Mesenchymal stem cell (in vitro differentiated cells and primary cell): ENCODE measurements at regions not wholly inside any gene's neighbourhood (a gene's known extent, or its start where the extent isn't known, plus 50 kb on each side); places are given as distances from the start of the nearest gene placed in this dataset.
"Not testable (repeated sequence)": the region's sequence is repeated elsewhere in the genome, so short reads cannot be mapped to it uniquely, and the experiment has no call there.

ENCODE experiments used
- DNase-seq: peaks from one replicate; pipeline ENCODE4 v3.0.0-alpha.2; 2013
- H2AFZ ChIP-seq: one replicate; pipeline ENCODE4 v1.6.1; 2013; ENCODE audit warnings: low read depth, mild to moderate bottlenecking, control low read depth, inconsistent platforms, low read length, moderate library complexity
- H2AK5ac ChIP-seq: 2 replicates; pipeline ENCODE4 v1.6.1; 2013; ENCODE audit warnings: low read length, moderate library complexity, mild to moderate bottlenecking, inconsistent platforms; ENCODE audit not compliant: severe bottlenecking
- H2BK120ac ChIP-seq: one replicate; pipeline ENCODE4 v1.6.1; 2013; ENCODE audit warnings: low read depth, mild to moderate bottlenecking, inconsistent platforms, low read length, moderate library complexity
- H2BK12ac ChIP-seq, 2 experiments: one replicate each; pipeline ENCODE4 v1.6.1; 2013; ENCODE audit warnings: inconsistent platforms in 2 of 2, low read length in 2 of 2, mild to moderate bottlenecking in 2 of 2, moderate library complexity in 2 of 2, control low read depth in 1 of 2
- H2BK15ac ChIP-seq: one replicate; pipeline ENCODE4 v1.6.1; 2013; ENCODE audit warnings: mild to moderate bottlenecking, low read depth, inconsistent platforms; ENCODE audit not compliant: poor library complexity, severe bottlenecking
- H2BK5ac ChIP-seq: 2 replicates; pipeline ENCODE4 v1.6.1; 2013; ENCODE audit warnings: low read depth, mild to moderate bottlenecking, low read length, control low read depth, inconsistent platforms; ENCODE audit not compliant: poor library complexity, severe bottlenecking
- H3K14ac ChIP-seq, 2 experiments: one replicate each; pipeline ENCODE4 v1.6.1; 2013; ENCODE audit warnings: inconsistent platforms in 2 of 2, low read length in 2 of 2, control low read depth in 1 of 2, mild to moderate bottlenecking in 1 of 2, moderate library complexity in 1 of 2
- H3K18ac ChIP-seq, 2 experiments: one replicate each; pipeline ENCODE4 v1.6.1; 2013; ENCODE audit warnings: inconsistent platforms in 2 of 2, low read length in 2 of 2, control low read depth in 1 of 2, low read depth in 1 of 2, mild to moderate bottlenecking in 1 of 2
- H3K23ac ChIP-seq, 2 experiments: one replicate each; pipeline ENCODE4 v1.6.1; 2013; ENCODE audit warnings: inconsistent platforms in 2 of 2, low read length in 2 of 2, mild to moderate bottlenecking in 2 of 2, moderate library complexity in 2 of 2, control low read depth in 1 of 2
- H3K27ac ChIP-seq: 2 replicates; pipeline ENCODE4 v1.5.1; 2013; ENCODE audit warnings: mild to moderate bottlenecking, moderate library complexity, low read length, control low read depth, inconsistent platforms; ENCODE audit not compliant: poor library complexity, severe bottlenecking
- H3K27me3 ChIP-seq, 2 experiments: 2 replicates each; pipeline versions ENCODE4 v1.6.1 to v1.7.0; 2013; ENCODE audit warnings: low read length in 2 of 2, mild to moderate bottlenecking in 2 of 2, moderate library complexity in 2 of 2, control low read depth in 1 of 2, inconsistent platforms in 1 of 2; ENCODE audit not compliant: control insufficient read depth in 1 of 2, insufficient read depth in 1 of 2
- H3K36me3 ChIP-seq, 2 experiments: 2 replicates each; pipeline versions ENCODE4 v1.6.1 to v1.7.0; 2013; ENCODE audit warnings: low read length in 2 of 2, control low read depth in 1 of 2, inconsistent platforms in 1 of 2, low read depth in 1 of 2, mild to moderate bottlenecking in 1 of 2; ENCODE audit not compliant: insufficient read depth in 2 of 2, control insufficient read depth in 1 of 2
- H3K4ac ChIP-seq, 2 experiments: one replicate each; pipeline ENCODE4 v1.6.1; 2013; ENCODE audit warnings: inconsistent platforms in 2 of 2, low read length in 2 of 2, mild to moderate bottlenecking in 2 of 2, moderate library complexity in 2 of 2, control low read depth in 1 of 2, low read depth in 1 of 2
- H3K4me1 ChIP-seq: 2 replicates; pipeline ENCODE4 v1.6.1; 2013; ENCODE audit warnings: low read depth, low read length, control low read depth; ENCODE audit not compliant: control insufficient read depth, insufficient read depth
- H3K4me2 ChIP-seq: 2 replicates; pipeline ENCODE4 v1.6.1; 2013; ENCODE audit warnings: low read length, mild to moderate bottlenecking, inconsistent platforms; ENCODE audit not compliant: poor library complexity, severe bottlenecking
- H3K4me3 ChIP-seq, 2 experiments: 2 replicates each; pipeline versions ENCODE4 v1.5.1 to v1.7.0; 2013; ENCODE audit warnings: low read length in 2 of 2, mild to moderate bottlenecking in 2 of 2, control low read depth in 1 of 2, low read depth in 1 of 2; ENCODE audit not compliant: insufficient read depth in 1 of 2
- H3K79me1 ChIP-seq: replicated peaks from 2 replicates; pipeline ENCODE4 v1.6.1; 2013; ENCODE audit warnings: mild to moderate bottlenecking, control low read depth, low read length, inconsistent platforms; ENCODE audit not compliant: poor library complexity, severe bottlenecking
- H3K9ac ChIP-seq: 2 replicates; pipeline ENCODE4 v1.7.0; 2013; ENCODE audit warnings: mild to moderate bottlenecking, low read length, moderate library complexity
- H3K9me3 ChIP-seq: 2 replicates; pipeline ENCODE4 v1.7.0; 2013; ENCODE audit warnings: mild to moderate bottlenecking, low read length; ENCODE audit not compliant: control insufficient read depth
- H4K8ac ChIP-seq: one replicate; pipeline ENCODE4 v1.6.1; 2013; ENCODE audit warnings: inconsistent platforms, mild to moderate bottlenecking, low read length, moderate library complexity
- H4K91ac ChIP-seq: one replicate; pipeline ENCODE4 v1.6.1; 2013; ENCODE audit warnings: mild to moderate bottlenecking, low read length, inconsistent platforms
- WGBS: methylation state at CpG from one replicate; pipeline ENCODE4 v1.1.7; 2013; ENCODE audit warnings: mixed read lengths; 5-methylcytosine and 5-hydroxymethylcytosine counted together

GRCh38 chr7:63394139-63394538, 604.5 kb upstream of the ZNF722 start:
- H3K4ac ChIP-seq, H3K4me2 ChIP-seq, H2AFZ ChIP-seq, H4K8ac ChIP-seq, H2BK15ac ChIP-seq, H3K79me1 ChIP-seq, H3K9me3 ChIP-seq, H3K14ac ChIP-seq, H3K36me3 ChIP-seq, H3K4me3 ChIP-seq, H4K91ac ChIP-seq, H3K9ac ChIP-seq, DNase-seq, H3K4me1 ChIP-seq, H3K27me3 ChIP-seq, H3K27ac ChIP-seq, H2BK5ac ChIP-seq, H2BK12ac ChIP-seq, H3K23ac ChIP-seq, H2BK120ac ChIP-seq, H2AK5ac ChIP-seq, H3K18ac ChIP-seq: not testable (repeated sequence)
- no CpG with 5 or more reads among the region's 25 CpGs for WGBS

- not testable (repeated sequence) for H3K9ac ChIP-seq
These were observed 590.8 kb upstream of the ZNF722 start for GRCh38 chr7:63407881-63408280.

More at GRCh38 chr7:63407881-63408280, 590.8 kb upstream of the ZNF722 start:
- H2BK15ac ChIP-seq, H3K27me3 ChIP-seq, H2BK12ac ChIP-seq, H3K4me2 ChIP-seq, H2AFZ ChIP-seq, H4K91ac ChIP-seq, H3K36me3 ChIP-seq, H3K23ac ChIP-seq, H3K27ac ChIP-seq, H2AK5ac ChIP-seq, H2BK5ac ChIP-seq, H3K14ac ChIP-seq, H3K4me3 ChIP-seq, H3K4ac ChIP-seq, DNase-seq, H2BK120ac ChIP-seq, H3K18ac ChIP-seq, H4K8ac ChIP-seq, H3K79me1 ChIP-seq, H3K4me1 ChIP-seq, H3K9me3 ChIP-seq: not testable (repeated sequence)
- WGBS: no CpG with 5 or more reads among the region's 8 CpGs
